ENCODE measurements at regions not wholly inside any gene's neighbourhood (a gene's known extent, or its start where the extent isn't known, plus 50 kb on each side); places are given as distances from the start of the nearest gene placed in this dataset.

- no peak for TF ChIP-seq CTCF (conservative IDR thresholded peaks at IDR 0.05)
- no peak for TF ChIP-seq ZFX (IDR thresholded peaks at IDR 0.05)
Measured at GRCh38 chr7:79590391-79590790, 136.9 kb upstream of the MAGI2 start.

All from C4-2B (cell line).